Spinal cord (tissue), 10 donors: ENCODE measurements at regions not wholly inside any gene's neighbourhood (a gene's known extent, or its start where the extent isn't known, plus 50 kb on each side); places are given as distances from the start of the nearest gene placed in this dataset. TPM values are rescaled to one million over a fixed set of nuclear protein-coding genes. Genes with fewer than 3 reads are reported as not detected.

ENCODE experiments used
- DNase-seq, 6 donors: peaks; one replicate each; pipeline versions ENCODE4 v3.0.0 to v3.0.0-alpha.2; 2013 to 2015; ENCODE audit warnings: low spot score in 6 of 6, low read depth in 4 of 6
- H3K27ac ChIP-seq: one replicate; pipeline ENCODE4 v1.5.1; 2013; ENCODE audit warnings: low read depth, low read length, control low read depth
- H3K27me3 ChIP-seq: one replicate; pipeline ENCODE4 v1.6.1; 2013; ENCODE audit warnings: low read length; ENCODE audit not compliant: control insufficient read depth, insufficient read depth
- H3K36me3 ChIP-seq: one replicate; pipeline ENCODE4 v1.6.1; 2013; ENCODE audit warnings: low read length; ENCODE audit not compliant: control insufficient read depth, insufficient read depth
- H3K4me1 ChIP-seq: one replicate; pipeline ENCODE4 v1.6.1; 2013; ENCODE audit warnings: low read length; ENCODE audit not compliant: control insufficient read depth, insufficient read depth
- H3K4me3 ChIP-seq: one replicate; pipeline ENCODE4 v1.5.1; 2013; ENCODE audit warnings: low read depth, low read length, control low read depth
- H3K9me3 ChIP-seq: one replicate; pipeline ENCODE4 v1.6.1; 2013; ENCODE audit warnings: low read length; ENCODE audit not compliant: control insufficient read depth, insufficient read depth
- WGBS: methylation state at CpG from one replicate; pipeline ENCODE4 v1.1.5; 2013; ENCODE audit warnings: missing lambda C conversion rate; ENCODE audit not compliant: insufficient coverage; 5-methylcytosine and 5-hydroxymethylcytosine counted together
- small RNA-seq: library from RNA; depleted of rRNA; stranded (forward); fragments of <200 nt; gene quantifications from one replicate; pipeline ENCODE3, GENCODE V24; 2014; ENCODE audit warnings: low replicate concordance
- donor health status: healthy.

GRCh38 chr2:221353201-221353600 is 218.9 kb downstream of the EPHA4 start:
- Histone ChIP-seq H3K4me1 (no peaks in the 10 kb centered on the region), H3K4me3 (no peak overlapping the region), H3K27me3 (no peaks in the 10 kb centered on the region), H3K9me3 (no peaks in the 10 kb centered on the region), H3K27ac (no peak overlapping the region), H3K36me3 (no peaks in the 10 kb centered on the region)
- WGBS = 93% methylated on average over 2 of the region's 4 CpGs
- no peak for DNase-seq

- no peak overlapping the region for H3K4me3 ChIP-seq
- H3K9me3 ChIP-seq = no peaks in the 10 kb centered on the region
- no peak overlapping the region for H3K27ac ChIP-seq
- no peaks in the 10 kb centered on the region for H3K4me1 ChIP-seq
- H3K36me3 ChIP-seq = no peaks in the 10 kb centered on the region
- 64% methylated on average over 2 of the region's 3 CpGs for WGBS
- H3K27me3 ChIP-seq = no peaks in the 10 kb centered on the region
- DNase-seq = peak in 1 of 6 donors; percentile 40
Measured at GRCh38 chr2:221360312-221360711, 211.8 kb downstream of the EPHA4 start.

GRCh38 chr2:221360742-221361141 is 211.4 kb downstream of the EPHA4 start:
- WGBS = no CpG with 5 or more reads among the region's 6 CpGs
- Histone ChIP-seq H3K4me1 (no peaks in the 10 kb centered on the region), H3K27ac (no peak overlapping the region), H3K27me3 (no peaks in the 10 kb centered on the region), H3K4me3 (no peak overlapping the region), H3K36me3 (no peaks in the 10 kb centered on the region), H3K9me3 (no peaks in the 10 kb centered on the region)
- DNase-seq = no peak

GRCh38 chr2:221361633-221362032 is 210.5 kb downstream of the EPHA4 start:
- no peaks in the 10 kb centered on the region for H3K4me1 ChIP-seq
- 100% methylated on average over 2 of the region's 4 CpGs for WGBS
- DNase-seq = no peak

GRCh38 chr2:221364672-221365071 is 207.4 kb downstream of the EPHA4 start:
- H3K27ac ChIP-seq = no peak overlapping the region
- no peaks in the 10 kb centered on the region for H3K9me3 ChIP-seq
- no peak overlapping the region for H3K4me3 ChIP-seq
- H3K36me3 ChIP-seq = no peaks in the 10 kb centered on the region
- peak in 1 of 6 donors; percentile 29 for DNase-seq
- no peaks in the 10 kb centered on the region for H3K4me1 ChIP-seq
- H3K27me3 ChIP-seq = no peaks in the 10 kb centered on the region
- WGBS = no CpG with 5 or more reads among the region's 3 CpGs

More at GRCh38 chr2:221361633-221362032, 210.5 kb downstream of the EPHA4 start:
- Histone ChIP-seq H3K4me3 (no peak overlapping the region), H3K9me3 (no peaks in the 10 kb centered on the region), H3K27me3 (no peaks in the 10 kb centered on the region), H3K27ac (no peak overlapping the region), H3K36me3 (no peaks in the 10 kb centered on the region)

Small RNA genes in the stretch of these regions (small RNA-seq; reads per million reads assigned to genes)
- gene AC011233.1 = not detected
- gene MIR4268 = not detected
